GM23338 (cell line): ENCODE measurements at regions not wholly inside any gene's neighbourhood (a gene's known extent, or its start where the extent isn't known, plus 50 kb on each side); places are given as distances from the start of the nearest gene placed in this dataset.

Source experiments
- CREB1 ChIP-seq: fragments of 250-450 bp; sonication (Bioruptor Pico); IDR thresholded peaks from 2 replicates; pipeline ENCODE4 v1.5.0; 2020; ENCODE audit warnings: low read depth, mild to moderate bottlenecking, moderate library complexity
- EZH2 ChIP-seq: fragments of 200-600 bp; sonication (generic); IDR thresholded peaks from one replicate; pipeline ENCODE4 v1.8.0; 2017; ENCODE audit warnings: antibody characterized with exemption, mild to moderate bottlenecking, low read depth; ENCODE audit not compliant: unreplicated experiment
- EZH2phosphoT487 ChIP-seq: fragments of 200-600 bp; sonication (generic); IDR thresholded peaks from one replicate; pipeline ENCODE4 v1.8.1; 2018; ENCODE audit warnings: antibody characterized with exemption; ENCODE audit not compliant: unreplicated experiment
- POLR2AphosphoS5 ChIP-seq: IDR thresholded peaks from 2 replicates; pipeline ENCODE4 v1.6.1; 2016; ENCODE audit warnings: antibody characterized with exemption, low read depth
- ZNF114 ChIP-seq: fragments of 250-450 bp; sonication (Bioruptor Pico); IDR thresholded peaks from 2 replicates; pipeline ENCODE4 v1.5.0; 2020; ENCODE audit warnings: mild to moderate bottlenecking, moderate library complexity
- TF ChIP-seq, protein P1 (sequence below): IDR thresholded peaks from one replicate; pipeline ENCODE4 v1.6.1; 2018; ENCODE audit warnings: antibody characterized with exemption; ENCODE audit not compliant: unreplicated experiment
- TF ChIP-seq, protein P2 (sequence below): IDR thresholded peaks from 2 replicates; pipeline ENCODE4 v1.6.1; 2016; ENCODE audit warnings: antibody characterized with exemption
- TF ChIP-seq, protein P3 (sequence below), 2 experiments: fragments of 200-600 bp in 1 of 2; sonication (generic) in 1 of 2; conservative IDR thresholded peaks; 2 replicates each; pipeline versions ENCODE4 v1.5.1 to v1.6.1; 2016 to 2017; ENCODE audit warnings: antibody characterized with exemption in 2 of 2, low read depth in 2 of 2, mild to moderate bottlenecking in 2 of 2, moderate library complexity in 1 of 2

DNA sequence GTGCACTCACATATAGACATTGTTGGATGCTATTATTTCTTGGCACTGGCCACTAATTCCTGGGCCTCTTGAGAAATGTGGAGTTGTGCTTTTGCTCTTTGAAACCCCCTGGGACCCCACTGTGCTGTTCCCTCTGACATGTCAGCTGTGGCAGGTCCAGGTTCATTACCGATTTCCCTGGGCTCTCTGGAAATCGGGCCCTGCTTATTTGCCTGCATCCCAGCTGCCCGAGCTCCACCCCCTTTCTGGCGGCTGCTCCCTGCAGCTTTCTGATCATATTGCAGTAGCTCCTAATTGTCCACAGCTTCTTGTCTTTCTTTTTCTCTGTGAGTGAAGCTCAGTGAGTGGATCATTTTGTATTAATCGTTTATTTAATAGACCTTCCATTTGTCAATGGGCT is 183.7 kb upstream of the FAM78B start:
- TF ChIP-seq, protein P1, sequence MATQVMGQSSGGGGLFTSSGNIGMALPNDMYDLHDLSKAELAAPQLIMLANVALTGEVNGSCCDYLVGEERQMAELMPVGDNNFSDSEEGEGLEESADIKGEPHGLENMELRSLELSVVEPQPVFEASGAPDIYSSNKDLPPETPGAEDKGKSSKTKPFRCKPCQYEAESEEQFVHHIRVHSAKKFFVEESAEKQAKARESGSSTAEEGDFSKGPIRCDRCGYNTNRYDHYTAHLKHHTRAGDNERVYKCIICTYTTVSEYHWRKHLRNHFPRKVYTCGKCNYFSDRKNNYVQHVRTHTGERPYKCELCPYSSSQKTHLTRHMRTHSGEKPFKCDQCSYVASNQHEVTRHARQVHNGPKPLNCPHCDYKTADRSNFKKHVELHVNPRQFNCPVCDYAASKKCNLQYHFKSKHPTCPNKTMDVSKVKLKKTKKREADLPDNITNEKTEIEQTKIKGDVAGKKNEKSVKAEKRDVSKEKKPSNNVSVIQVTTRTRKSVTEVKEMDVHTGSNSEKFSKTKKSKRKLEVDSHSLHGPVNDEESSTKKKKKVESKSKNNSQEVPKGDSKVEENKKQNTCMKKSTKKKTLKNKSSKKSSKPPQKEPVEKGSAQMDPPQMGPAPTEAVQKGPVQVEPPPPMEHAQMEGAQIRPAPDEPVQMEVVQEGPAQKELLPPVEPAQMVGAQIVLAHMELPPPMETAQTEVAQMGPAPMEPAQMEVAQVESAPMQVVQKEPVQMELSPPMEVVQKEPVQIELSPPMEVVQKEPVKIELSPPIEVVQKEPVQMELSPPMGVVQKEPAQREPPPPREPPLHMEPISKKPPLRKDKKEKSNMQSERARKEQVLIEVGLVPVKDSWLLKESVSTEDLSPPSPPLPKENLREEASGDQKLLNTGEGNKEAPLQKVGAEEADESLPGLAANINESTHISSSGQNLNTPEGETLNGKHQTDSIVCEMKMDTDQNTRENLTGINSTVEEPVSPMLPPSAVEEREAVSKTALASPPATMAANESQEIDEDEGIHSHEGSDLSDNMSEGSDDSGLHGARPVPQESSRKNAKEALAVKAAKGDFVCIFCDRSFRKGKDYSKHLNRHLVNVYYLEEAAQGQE: no peak
- TF ChIP-seq POLR2AphosphoS5 (no peak), EZH2 (no peak), ZNF114 (CRISPR knock-in tag) (no peak), CREB1 (CRISPR knock-in tag) (no peak), EZH2phosphoT487 (no peak)
- TF ChIP-seq, protein P2, sequence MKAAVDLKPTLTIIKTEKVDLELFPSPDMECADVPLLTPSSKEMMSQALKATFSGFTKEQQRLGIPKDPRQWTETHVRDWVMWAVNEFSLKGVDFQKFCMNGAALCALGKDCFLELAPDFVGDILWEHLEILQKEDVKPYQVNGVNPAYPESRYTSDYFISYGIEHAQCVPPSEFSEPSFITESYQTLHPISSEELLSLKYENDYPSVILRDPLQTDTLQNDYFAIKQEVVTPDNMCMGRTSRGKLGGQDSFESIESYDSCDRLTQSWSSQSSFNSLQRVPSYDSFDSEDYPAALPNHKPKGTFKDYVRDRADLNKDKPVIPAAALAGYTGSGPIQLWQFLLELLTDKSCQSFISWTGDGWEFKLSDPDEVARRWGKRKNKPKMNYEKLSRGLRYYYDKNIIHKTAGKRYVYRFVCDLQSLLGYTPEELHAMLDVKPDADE: no peak
- TF ChIP-seq, protein P3, sequence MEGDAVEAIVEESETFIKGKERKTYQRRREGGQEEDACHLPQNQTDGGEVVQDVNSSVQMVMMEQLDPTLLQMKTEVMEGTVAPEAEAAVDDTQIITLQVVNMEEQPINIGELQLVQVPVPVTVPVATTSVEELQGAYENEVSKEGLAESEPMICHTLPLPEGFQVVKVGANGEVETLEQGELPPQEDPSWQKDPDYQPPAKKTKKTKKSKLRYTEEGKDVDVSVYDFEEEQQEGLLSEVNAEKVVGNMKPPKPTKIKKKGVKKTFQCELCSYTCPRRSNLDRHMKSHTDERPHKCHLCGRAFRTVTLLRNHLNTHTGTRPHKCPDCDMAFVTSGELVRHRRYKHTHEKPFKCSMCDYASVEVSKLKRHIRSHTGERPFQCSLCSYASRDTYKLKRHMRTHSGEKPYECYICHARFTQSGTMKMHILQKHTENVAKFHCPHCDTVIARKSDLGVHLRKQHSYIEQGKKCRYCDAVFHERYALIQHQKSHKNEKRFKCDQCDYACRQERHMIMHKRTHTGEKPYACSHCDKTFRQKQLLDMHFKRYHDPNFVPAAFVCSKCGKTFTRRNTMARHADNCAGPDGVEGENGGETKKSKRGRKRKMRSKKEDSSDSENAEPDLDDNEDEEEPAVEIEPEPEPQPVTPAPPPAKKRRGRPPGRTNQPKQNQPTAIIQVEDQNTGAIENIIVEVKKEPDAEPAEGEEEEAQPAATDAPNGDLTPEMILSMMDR (conservative IDR thresholded peaks at IDR 0.05; ENCODE audit: low read depth in 2 of 2): no peak
